Fibroblast of skin of left quadriceps (primary cell): ENCODE measurements at regions not wholly inside any gene's neighbourhood (a gene's known extent, or its start where the extent isn't known, plus 50 kb on each side); places are given as distances from the start of the nearest gene placed in this dataset.
A peak's percentile ranks its signal among the peaks of the same experiment; 100 is the strongest.
"Not testable (repeated sequence)": the region's sequence is repeated elsewhere in the genome, so short reads cannot be mapped to it uniquely, and the experiment has no call there.

ENCODE experiments used
- DNase-seq, 2 experiments: peaks; one replicate each; pipeline ENCODE4 v3.0.0-alpha.2; 2013; ENCODE audit warnings: low read depth in 2 of 2

DNA sequence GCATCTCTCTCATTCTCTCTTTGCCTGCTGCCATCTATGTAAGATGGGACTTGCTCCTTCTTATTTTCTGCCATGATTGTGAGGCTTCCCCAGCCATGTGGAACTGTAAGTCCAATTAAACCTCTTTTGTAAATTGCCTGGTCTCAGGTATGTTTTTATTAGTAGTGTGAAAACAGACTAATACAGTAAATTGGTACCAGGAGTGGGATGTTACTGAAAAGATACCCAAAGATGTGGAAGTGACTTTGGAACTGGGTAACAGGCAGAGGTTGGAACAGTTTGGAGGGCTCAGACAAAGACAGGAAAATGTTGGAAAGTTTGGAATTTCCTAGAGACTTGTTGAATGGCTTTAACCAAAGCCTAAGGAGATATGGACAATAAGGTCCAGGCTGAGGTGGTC is 503.1 kb upstream of the SOX9 start:
- DNase-seq, result not testable (repeated sequence)

DNA sequence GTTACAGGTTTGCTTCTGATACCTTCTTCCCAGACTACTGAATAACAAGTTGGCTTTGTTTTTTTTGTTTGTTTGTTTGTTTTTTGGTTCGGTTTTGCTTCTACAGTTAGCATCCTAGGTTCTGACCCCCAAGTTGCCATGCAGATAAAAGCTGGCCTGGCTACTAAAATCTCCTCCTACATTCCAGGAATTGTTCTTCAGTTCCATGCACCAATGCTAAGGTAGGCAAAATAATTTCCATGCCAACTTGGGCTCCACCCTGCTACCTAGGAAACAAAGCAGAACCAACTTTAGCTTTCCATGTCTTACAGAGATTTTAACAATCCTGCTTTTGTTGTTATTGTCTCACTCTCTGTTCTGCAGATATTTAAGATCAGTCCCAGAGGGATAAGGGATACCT is 495.5 kb upstream of the SOX9 start:
- DNase-seq, result no peak

GRCh38 chr17:71628306-71628705 is 492.5 kb upstream of the SOX9 start:
- DNase-seq, result no peak

DNA sequence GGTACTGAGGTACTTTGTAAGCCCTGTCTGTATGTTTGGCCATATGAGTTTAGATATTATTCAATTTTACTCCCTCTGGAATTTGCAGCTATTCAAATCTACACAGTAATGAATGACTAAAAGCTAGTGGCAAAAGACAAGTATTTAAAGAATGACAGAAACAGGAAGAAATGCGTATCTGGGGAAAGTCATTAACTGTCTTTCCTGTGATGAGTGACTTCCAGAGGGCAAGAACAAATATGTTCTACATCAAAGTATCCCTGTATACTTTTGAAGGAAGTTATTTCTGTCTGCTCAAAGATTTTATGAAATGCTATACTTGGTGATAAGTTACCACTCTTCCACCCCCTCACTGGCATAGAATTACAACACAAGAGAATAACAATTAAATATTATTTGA is 489.3 kb upstream of the SOX9 start:
- peak; percentile 61 to 69 for DNase-seq

GRCh38 chr17:71632328-71632727 is 488.5 kb upstream of the SOX9 start:
- DNase-seq, result peak; percentile 32 to 36

DNA sequence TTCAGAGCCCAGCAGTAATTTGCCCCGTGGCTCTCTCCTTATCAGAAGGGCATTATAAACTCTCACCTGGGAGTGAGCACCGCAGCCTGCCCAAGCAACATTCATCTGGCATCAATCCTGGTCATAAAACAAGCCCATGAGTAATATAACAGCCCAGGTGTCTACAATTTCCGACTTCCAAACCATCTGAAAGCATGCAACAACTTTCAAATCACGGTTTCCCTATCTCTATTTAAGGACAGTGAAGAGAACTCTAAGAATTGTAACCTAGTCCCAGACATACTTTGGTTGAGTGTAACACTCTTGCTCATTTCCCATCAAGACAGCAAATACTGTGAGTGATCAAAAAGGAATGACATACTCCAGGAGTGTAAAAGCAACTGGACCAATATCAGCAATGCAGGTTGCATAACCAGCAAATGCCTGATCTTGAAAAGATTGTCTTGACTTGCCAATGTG is 487.4 kb upstream of the SOX9 start:
- peak; percentile 90 for DNase-seq

- DNase-seq, result no peak
These were observed 486.4 kb upstream of the SOX9 start for GRCh38 chr17:71634376-71634775.

GRCh38 chr17:71635187-71635586 is 485.6 kb upstream of the SOX9 start:
- no peak for DNase-seq

GRCh38 chr17:71636644-71637043 is 484.2 kb upstream of the SOX9 start:
- DNase-seq, result no peak

DNA sequence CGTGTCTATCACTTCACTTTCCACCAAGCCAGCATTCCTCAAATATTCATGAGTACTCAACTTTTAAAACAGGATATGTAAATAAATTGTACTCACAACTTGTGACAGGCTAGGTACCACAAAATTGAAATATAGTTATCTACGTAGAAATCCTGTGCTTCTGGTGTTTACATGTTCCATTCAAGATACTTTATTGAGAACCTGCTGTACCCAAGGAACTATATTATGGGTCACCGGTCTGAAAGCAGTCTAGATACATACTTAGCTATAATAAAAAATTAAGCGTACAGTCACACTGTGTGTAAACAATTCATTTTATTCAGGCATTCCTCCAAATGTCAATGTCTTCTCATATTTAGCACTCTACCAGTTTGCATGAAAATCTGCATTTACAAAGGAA is 482.2 kb upstream of the SOX9 start:
- DNase-seq, result no peak

DNA sequence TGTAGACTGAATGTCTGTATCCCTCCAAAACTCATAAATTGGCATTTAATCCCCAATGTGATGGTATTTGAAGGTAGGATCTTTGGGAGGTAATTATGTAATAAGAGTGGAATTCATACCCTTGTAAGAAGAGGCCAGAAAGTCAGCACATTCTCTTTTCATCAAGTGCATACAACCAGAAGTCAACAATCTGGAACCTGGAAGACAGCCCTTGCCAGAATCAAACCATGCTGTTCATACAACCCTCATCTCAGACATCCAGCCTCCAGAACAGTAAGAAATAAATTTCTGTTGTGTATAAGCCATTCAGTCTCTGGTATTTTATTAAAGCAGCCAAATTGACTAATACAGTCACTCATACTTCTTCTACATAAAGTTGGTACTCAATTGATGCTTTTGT is 481.0 kb upstream of the SOX9 start:
- DNase-seq, result no peak

- not testable (repeated sequence) for DNase-seq
These were observed 473.9 kb upstream of the SOX9 start for GRCh38 chr17:71646890-71647289.

DNA sequence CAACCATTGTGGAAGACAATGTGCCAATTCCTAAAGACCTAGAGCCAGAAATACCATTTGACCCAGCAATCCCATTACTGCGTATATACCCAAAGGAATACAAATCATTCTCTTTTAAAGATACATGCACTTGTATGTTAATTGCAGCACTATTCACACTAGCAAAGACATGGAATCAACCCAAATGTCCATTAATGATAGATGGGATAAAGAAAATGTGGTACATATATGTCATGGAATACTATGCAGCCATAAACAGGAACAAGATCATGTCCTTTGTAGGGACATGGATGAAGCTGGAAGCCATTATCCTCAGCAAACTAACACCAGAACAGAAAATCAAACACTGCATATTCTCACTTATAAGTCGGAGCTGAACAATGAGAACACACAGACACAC is 472.5 kb upstream of the SOX9 start:
- DNase-seq, result not testable (repeated sequence)

DNA sequence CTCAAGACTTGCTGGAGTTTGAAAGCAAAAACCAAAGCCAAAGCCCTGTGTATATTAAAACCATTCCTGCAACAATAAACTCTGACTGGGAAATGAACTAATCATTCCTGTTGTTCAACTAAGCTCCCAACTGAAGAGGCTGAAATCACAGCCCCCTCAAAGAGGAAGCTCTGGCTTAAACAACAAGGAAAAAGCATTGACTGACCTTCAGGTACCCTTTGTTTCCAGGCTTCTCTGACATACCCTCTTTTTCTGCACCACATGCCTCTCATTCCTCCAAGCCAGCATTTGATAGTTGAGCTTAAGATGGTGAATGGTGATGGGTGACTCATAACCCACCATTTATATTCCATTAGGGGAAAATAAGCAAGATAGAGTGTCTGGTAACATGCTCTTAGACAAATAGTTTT is 470.9 kb upstream of the SOX9 start:
- DNase-seq, result peak; percentile 51 to 52

- no peak for DNase-seq
These were observed 465.3 kb upstream of the SOX9 start for GRCh38 chr17:71655542-71655941.

GRCh38 chr17:71656964-71657858 is 463.6 kb upstream of the SOX9 start:
- DNase-seq, result no peak

DNA sequence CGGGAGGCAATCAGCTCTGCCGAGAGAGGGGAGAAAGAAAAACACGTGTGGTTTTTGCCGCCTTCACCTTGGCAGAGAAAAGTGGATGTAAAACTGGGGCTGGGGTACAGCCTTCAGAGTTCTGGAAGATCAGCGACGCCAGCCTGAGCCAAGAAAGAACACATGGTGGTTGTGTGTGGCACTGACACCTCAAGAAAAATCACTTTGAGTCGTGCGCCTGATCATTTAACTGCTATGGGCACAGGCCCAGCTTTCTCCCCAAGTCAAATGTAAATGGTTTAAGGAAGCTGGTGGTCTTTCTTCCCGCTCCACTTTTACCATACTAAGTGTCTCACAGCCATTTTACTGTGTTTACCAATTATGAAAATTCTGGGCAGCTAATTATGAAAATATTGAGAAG is 461.8 kb upstream of the SOX9 start:
- DNase-seq, result no peak

DNA sequence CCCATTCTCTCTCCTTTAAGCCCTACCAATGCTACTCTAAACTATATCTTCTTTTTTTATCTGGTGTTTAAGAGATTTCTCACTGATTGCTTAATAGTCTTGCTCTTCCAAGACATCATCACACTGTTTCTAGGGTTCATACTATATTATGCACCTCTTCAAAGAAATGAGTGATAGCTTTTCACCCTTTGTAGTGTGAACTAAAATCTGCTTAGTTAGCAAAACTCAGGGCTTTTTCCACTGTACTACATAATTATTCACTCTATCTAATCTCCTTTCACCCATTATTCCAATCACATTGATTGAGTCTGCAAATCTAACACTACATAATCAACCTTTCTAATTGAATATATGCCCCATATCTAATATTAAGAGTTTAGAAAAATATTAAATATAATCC is 456.0 kb upstream of the SOX9 start:
- DNase-seq, result no peak

DNA sequence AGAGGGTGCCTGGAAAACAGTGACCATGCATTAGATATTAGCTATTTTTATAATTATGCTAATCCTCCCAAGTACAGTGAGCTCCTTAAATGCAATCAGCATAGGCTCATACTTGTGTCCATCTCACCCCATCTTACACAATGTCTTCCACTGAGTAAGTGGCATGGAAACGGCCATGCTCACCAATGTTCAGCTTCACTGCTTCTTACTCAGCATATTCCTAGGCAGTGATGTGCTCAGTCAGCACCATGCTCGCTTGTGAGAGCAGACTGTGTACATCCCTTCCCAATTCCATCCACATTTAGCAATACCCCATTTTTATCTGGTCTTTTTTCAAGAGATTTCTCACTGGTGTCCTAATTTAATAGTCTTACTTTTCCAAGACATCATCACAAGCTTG is 454.8 kb upstream of the SOX9 start:
- DNase-seq, result no peak

GRCh38 chr17:71667661-71668060 is 453.2 kb upstream of the SOX9 start:
- DNase-seq, result no peak

DNA sequence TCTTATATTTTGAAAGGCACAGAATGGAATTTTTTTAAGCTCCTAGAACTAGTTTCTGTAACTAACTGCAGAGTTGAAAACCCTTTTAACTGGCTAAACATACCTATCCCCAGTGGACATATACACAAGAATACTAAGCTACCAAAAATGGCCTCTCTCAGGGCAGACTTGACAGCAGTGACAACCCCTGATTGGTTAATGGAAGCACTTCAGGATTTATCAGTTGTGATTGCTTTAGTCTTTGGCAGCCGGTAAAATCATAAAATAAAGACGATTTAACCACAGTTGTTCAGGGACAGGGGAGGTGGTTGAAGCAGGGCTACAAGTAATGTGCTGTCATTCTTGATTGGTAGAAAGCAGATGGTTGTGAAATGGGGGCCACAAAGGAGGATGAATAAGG is 452.0 kb upstream of the SOX9 start:
- no peak for DNase-seq

- DNase-seq, result no peak
These were observed 443.4 kb upstream of the SOX9 start for GRCh38 chr17:71677439-71677838.

DNA sequence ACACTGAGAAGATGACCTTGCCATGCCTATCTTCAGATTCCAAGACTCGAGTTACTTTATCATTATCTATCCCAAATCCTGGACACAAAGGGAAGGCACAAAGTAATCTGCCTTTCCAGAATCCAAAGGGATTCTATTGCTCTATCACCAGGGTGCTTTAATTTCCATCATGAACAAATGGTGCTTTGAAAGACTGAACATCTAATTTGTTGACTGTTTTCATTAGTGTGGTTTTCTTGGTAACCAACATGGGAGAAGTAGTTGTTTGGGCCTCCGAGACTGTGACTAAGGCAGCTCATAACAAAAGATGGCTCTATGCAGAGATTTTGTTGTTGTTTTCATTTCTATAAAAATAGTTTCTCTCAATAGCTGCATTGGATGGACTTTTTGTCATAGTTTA is 441.0 kb upstream of the SOX9 start:
- DNase-seq, result no peak
